ENCODE measurements at regions not wholly inside any gene's neighbourhood (a gene's known extent, or its start where the extent isn't known, plus 50 kb on each side); places are given as distances from the start of the nearest gene placed in this dataset.

DNA sequence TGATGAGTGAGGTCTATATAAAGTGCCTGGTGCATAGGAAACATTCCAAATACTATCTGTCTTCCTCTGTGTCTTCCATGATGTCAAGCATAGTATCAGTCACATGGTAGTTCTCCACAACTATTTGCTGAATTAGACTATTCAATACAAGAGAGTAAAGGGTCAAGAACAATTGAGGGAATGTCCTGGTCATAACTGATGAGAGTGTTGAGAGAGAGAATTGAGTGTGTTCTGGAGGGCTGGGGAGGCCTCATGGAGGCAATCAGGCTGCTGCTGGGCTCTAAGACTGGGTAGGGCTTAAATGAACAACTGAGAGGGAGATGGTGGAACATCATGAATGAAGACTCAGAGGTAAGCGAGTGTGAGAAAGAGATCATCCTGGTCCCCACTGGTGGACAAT, 433.7 kb upstream of the ONECUT1 start:
- Histone ChIP-seq H3K79me1 (ENCODE audit: insufficient read depth, low read depth, low read length, poor library complexity, severe bottlenecking) (no peaks in the 10 kb centered on the region), H2BK20ac (ENCODE audit: low read depth, low read length, poor library complexity, severe bottlenecking) (no peak overlapping the region), H4K5ac (ENCODE audit: insufficient read length, low read depth, low read length) (no peak overlapping the region), H3K27me3 (ENCODE audit: insufficient read depth, low read length) (no peaks in the 10 kb centered on the region), H3K14ac (ENCODE audit: insufficient read depth, low read length) (no peak overlapping the region), H4K8ac (replicated peaks; ENCODE audit: insufficient read length, low read depth, low read length) (no peak overlapping the region), H3K9me3 (ENCODE audit: control insufficient read depth, low read depth, low read length) (no peaks in the 10 kb centered on the region), H3K23me2 (ENCODE audit: insufficient read length, low read depth, low read length, poor library complexity, severe bottlenecking) (no peaks in the 10 kb centered on the region), H2AFZ (ENCODE audit: low read length) (no peak overlapping the region), H2BK5ac (ENCODE audit: insufficient read length, low read length) (no peak overlapping the region), H3K23ac (ENCODE audit: insufficient read length, low read depth, low read length) (no peak overlapping the region), H2BK120ac (ENCODE audit: low read depth, low read length, poor library complexity, severe bottlenecking) (no peak overlapping the region), H2BK12ac (ENCODE audit: insufficient read length, low read depth, low read length) (no peak overlapping the region), H3K27ac (ENCODE audit: insufficient read length, low read depth, low read length) (no peak overlapping the region), H4K20me1 (ENCODE audit: control insufficient read depth, insufficient read depth, insufficient read length) (no peaks in the 10 kb centered on the region), H3K18ac (ENCODE audit: insufficient read length, low read depth, low read length) (no peak overlapping the region), H3K4me2 (ENCODE audit: insufficient read depth, insufficient read length, low read length) (no peak overlapping the region), H3K4me1 (ENCODE audit: insufficient read depth, low read length) (no peaks in the 10 kb centered on the region), H3K4ac (ENCODE audit: low read depth, low read length) (no peak overlapping the region), H2AK5ac (ENCODE audit: insufficient read length, low read length) (no peak overlapping the region), H3K9ac (ENCODE audit: extremely low read depth, insufficient read length, low read length) (no peak overlapping the region), H3K56ac (ENCODE audit: insufficient read length, low read depth, low read length) (no peak overlapping the region), H3K79me2 (ENCODE audit: insufficient read depth, low read length) (no peaks in the 10 kb centered on the region), H3T11ph (ENCODE audit: low read length) (no peak overlapping the region), H2BK15ac (ENCODE audit: low read depth, low read length) (no peak overlapping the region), H4K91ac (ENCODE audit: insufficient read length, low read depth, low read length) (no peak overlapping the region)
- Mint-ChIP-seq H3K27me3 (ENCODE audit: low read depth) (no peaks in the 10 kb centered on the region), H3K4me3 (no peak overlapping the region), H3K4me1 (no peaks in the 10 kb centered on the region), H3K9me3 (no peaks in the 10 kb centered on the region), H3K27ac (peak overlapping the region in 1 of 3 experiments; percentile 4; a peak in 1 of 7 replicates), H3K36me3 (ENCODE audit: insufficient read depth in 1 of 3, low read depth in 3 of 3) (no peaks in the 10 kb centered on the region)
- no peak for DNase-seq
- no CpG with 5 or more reads among the region's 1 CpG for WGBS (ENCODE audit: extremely low coverage, insufficient read length, low lambda C conversion rate)
- TF ChIP-seq, protein P1, sequence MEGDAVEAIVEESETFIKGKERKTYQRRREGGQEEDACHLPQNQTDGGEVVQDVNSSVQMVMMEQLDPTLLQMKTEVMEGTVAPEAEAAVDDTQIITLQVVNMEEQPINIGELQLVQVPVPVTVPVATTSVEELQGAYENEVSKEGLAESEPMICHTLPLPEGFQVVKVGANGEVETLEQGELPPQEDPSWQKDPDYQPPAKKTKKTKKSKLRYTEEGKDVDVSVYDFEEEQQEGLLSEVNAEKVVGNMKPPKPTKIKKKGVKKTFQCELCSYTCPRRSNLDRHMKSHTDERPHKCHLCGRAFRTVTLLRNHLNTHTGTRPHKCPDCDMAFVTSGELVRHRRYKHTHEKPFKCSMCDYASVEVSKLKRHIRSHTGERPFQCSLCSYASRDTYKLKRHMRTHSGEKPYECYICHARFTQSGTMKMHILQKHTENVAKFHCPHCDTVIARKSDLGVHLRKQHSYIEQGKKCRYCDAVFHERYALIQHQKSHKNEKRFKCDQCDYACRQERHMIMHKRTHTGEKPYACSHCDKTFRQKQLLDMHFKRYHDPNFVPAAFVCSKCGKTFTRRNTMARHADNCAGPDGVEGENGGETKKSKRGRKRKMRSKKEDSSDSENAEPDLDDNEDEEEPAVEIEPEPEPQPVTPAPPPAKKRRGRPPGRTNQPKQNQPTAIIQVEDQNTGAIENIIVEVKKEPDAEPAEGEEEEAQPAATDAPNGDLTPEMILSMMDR (conservative IDR thresholded peaks at IDR 0.05): no peak
